ENCODE measurements at regions not wholly inside any gene's neighbourhood (a gene's known extent, or its start where the extent isn't known, plus 50 kb on each side); places are given as distances from the start of the nearest gene placed in this dataset.

GRCh38 chr1:106727171-106727570 lies 329.3 kb upstream of the PRMT6 start:
- Mint-ChIP-seq H3K36me3 (ENCODE audit: low read depth) (no peaks in the 10 kb centered on the region), H3K9me3 (ENCODE audit: insufficient read depth) (no peaks in the 10 kb centered on the region), H3K4me3 (no peak overlapping the region), H3K27me3 (ENCODE audit: low read depth) (no peaks in the 10 kb centered on the region), H3K27ac (no peak overlapping the region), H3K4me1 (ENCODE audit: low read depth) (no peaks in the 10 kb centered on the region)
- DNase-seq (no peak), ATAC-seq (no peak)
- ChIA-PET POLR2A (no interaction called here), CTCF (no interaction called here)

GRCh38 chr1:106746448-106747085 lies 309.9 kb upstream of the PRMT6 start:
- ChIA-PET CTCF (no interaction called here), POLR2A (no interaction called here)
- H3K27me3 Mint-ChIP-seq (ENCODE audit: low read depth), result no peaks in the 10 kb centered on the region
- H3K4me1 Mint-ChIP-seq (ENCODE audit: low read depth), result no peaks in the 10 kb centered on the region
- no peak overlapping the region for H3K4me3 Mint-ChIP-seq
- H3K36me3 Mint-ChIP-seq (ENCODE audit: low read depth), result no peaks in the 10 kb centered on the region
- H3K9me3 Mint-ChIP-seq (ENCODE audit: insufficient read depth), result no peaks in the 10 kb centered on the region
- H3K27ac Mint-ChIP-seq, result no peak overlapping the region
- no peak for ATAC-seq
- no peak for DNase-seq

GRCh38 chr1:106747232-106747631 lies 309.2 kb upstream of the PRMT6 start:
- no peaks in the 10 kb centered on the region for H3K36me3 Mint-ChIP-seq (ENCODE audit: low read depth)
- POLR2A ChIA-PET, result no interaction called here
- DNase-seq (no peak), ATAC-seq (no peak)
- no peak overlapping the region for H3K27ac Mint-ChIP-seq
- H3K27me3 Mint-ChIP-seq (ENCODE audit: low read depth), result no peaks in the 10 kb centered on the region
- CTCF ChIA-PET, result no interaction called here
- H3K4me3 Mint-ChIP-seq, result no peak overlapping the region
- H3K9me3 Mint-ChIP-seq (ENCODE audit: insufficient read depth), result no peaks in the 10 kb centered on the region
- no peaks in the 10 kb centered on the region for H3K4me1 Mint-ChIP-seq (ENCODE audit: low read depth)

GRCh38 chr1:106747791-106748190 lies 308.7 kb upstream of the PRMT6 start:
- DNase-seq (no peak), ATAC-seq (no peak)
- Mint-ChIP-seq H3K4me1 (ENCODE audit: low read depth) (no peaks in the 10 kb centered on the region), H3K27me3 (ENCODE audit: low read depth) (no peaks in the 10 kb centered on the region), H3K36me3 (ENCODE audit: low read depth) (no peaks in the 10 kb centered on the region), H3K27ac (no peak overlapping the region), H3K9me3 (ENCODE audit: insufficient read depth) (no peaks in the 10 kb centered on the region), H3K4me3 (no peak overlapping the region)
- ChIA-PET CTCF (no interaction called here), POLR2A (interaction anchor here (0.6 kb wide), 1 partner anchor 10 kb away, joined by 3 read pairs; no protein-coding TSS in a partner anchor)

- DNase-seq (no peak), ATAC-seq (no peak)
- POLR2A ChIA-PET, result no interaction called here
- H3K36me3 Mint-ChIP-seq (ENCODE audit: low read depth), result no peaks in the 10 kb centered on the region
- H3K27ac Mint-ChIP-seq, result no peak overlapping the region
- no peaks in the 10 kb centered on the region for H3K27me3 Mint-ChIP-seq (ENCODE audit: low read depth)
- no peaks in the 10 kb centered on the region for H3K9me3 Mint-ChIP-seq (ENCODE audit: insufficient read depth)
- CTCF ChIA-PET, result no interaction called here
- H3K4me3 Mint-ChIP-seq, result no peak overlapping the region
- H3K4me1 Mint-ChIP-seq (ENCODE audit: low read depth), result no peaks in the 10 kb centered on the region
Measured at GRCh38 chr1:106748606-106749005, 307.9 kb upstream of the PRMT6 start.

- Mint-ChIP-seq H3K4me3 (no peak overlapping the region), H3K9me3 (ENCODE audit: insufficient read depth) (no peaks in the 10 kb centered on the region), H3K4me1 (ENCODE audit: low read depth) (no peaks in the 10 kb centered on the region), H3K27me3 (ENCODE audit: low read depth) (no peaks in the 10 kb centered on the region), H3K36me3 (ENCODE audit: low read depth) (no peaks in the 10 kb centered on the region), H3K27ac (no peak overlapping the region)
- DNase-seq (no peak), ATAC-seq (no peak)
- ChIA-PET POLR2A (no interaction called here), CTCF (no interaction called here)
Measured at GRCh38 chr1:106749491-106749890, 307.0 kb upstream of the PRMT6 start.

GRCh38 chr1:106749906-106750305 lies 306.6 kb upstream of the PRMT6 start:
- no peak for DNase-seq
- ChIA-PET CTCF (no interaction called here), POLR2A (no interaction called here)
- H3K36me3 Mint-ChIP-seq (ENCODE audit: low read depth), result no peaks in the 10 kb centered on the region
- no peak overlapping the region for H3K27ac Mint-ChIP-seq
- H3K27me3 Mint-ChIP-seq (ENCODE audit: low read depth), result no peaks in the 10 kb centered on the region
- no peaks in the 10 kb centered on the region for H3K4me1 Mint-ChIP-seq (ENCODE audit: low read depth)
- no peak for ATAC-seq
- H3K4me3 Mint-ChIP-seq, result no peak overlapping the region
- no peaks in the 10 kb centered on the region for H3K9me3 Mint-ChIP-seq (ENCODE audit: insufficient read depth)

GRCh38 chr1:106751002-106751401 lies 305.5 kb upstream of the PRMT6 start:
- Mint-ChIP-seq H3K27me3 (ENCODE audit: low read depth) (no peaks in the 10 kb centered on the region), H3K27ac (no peak overlapping the region), H3K4me3 (no peak overlapping the region), H3K36me3 (ENCODE audit: low read depth) (no peaks in the 10 kb centered on the region), H3K4me1 (ENCODE audit: low read depth) (no peaks in the 10 kb centered on the region), H3K9me3 (ENCODE audit: insufficient read depth) (no peaks in the 10 kb centered on the region)
- POLR2A ChIA-PET, result no interaction called here
- no peak for DNase-seq
- ATAC-seq, result no peak
- CTCF ChIA-PET, result no interaction called here

- Mint-ChIP-seq H3K9me3 (ENCODE audit: insufficient read depth) (no peaks in the 10 kb centered on the region), H3K4me1 (ENCODE audit: low read depth) (no peaks in the 10 kb centered on the region), H3K36me3 (ENCODE audit: low read depth) (no peaks in the 10 kb centered on the region), H3K27me3 (ENCODE audit: low read depth) (no peaks in the 10 kb centered on the region), H3K27ac (no peak overlapping the region), H3K4me3 (no peak overlapping the region)
- no peak for DNase-seq
- ChIA-PET CTCF (no interaction called here), POLR2A (no interaction called here)
- no peak for ATAC-seq
Measured at GRCh38 chr1:106753066-106753465, 303.4 kb upstream of the PRMT6 start.

GRCh38 chr1:106754957-106755356 lies 301.5 kb upstream of the PRMT6 start:
- DNase-seq (no peak), ATAC-seq (no peak)

GRCh38 chr1:106755682-106756406 lies 300.6 kb upstream of the PRMT6 start:
- H3K27ac Mint-ChIP-seq, result no peak overlapping the region
- CTCF ChIA-PET, result no interaction called here

More at GRCh38 chr1:106754957-106755356, 301.5 kb upstream of the PRMT6 start:
- no peaks in the 10 kb centered on the region for H3K27me3 Mint-ChIP-seq (ENCODE audit: low read depth)
- no peak overlapping the region for H3K4me3 Mint-ChIP-seq
- H3K9me3 Mint-ChIP-seq (ENCODE audit: insufficient read depth), result no peaks in the 10 kb centered on the region
- ChIA-PET POLR2A (no interaction called here), CTCF (no interaction called here)
- no peak overlapping the region for H3K27ac Mint-ChIP-seq
- no peaks in the 10 kb centered on the region for H3K36me3 Mint-ChIP-seq (ENCODE audit: low read depth)
- H3K4me1 Mint-ChIP-seq (ENCODE audit: low read depth), result no peaks in the 10 kb centered on the region

GRCh38 chr1:106756752-106757151 lies 299.7 kb upstream of the PRMT6 start:
- H3K9me3 Mint-ChIP-seq (ENCODE audit: insufficient read depth), result no peaks in the 10 kb centered on the region
- H3K4me1 Mint-ChIP-seq (ENCODE audit: low read depth), result no peaks in the 10 kb centered on the region
- CTCF ChIA-PET, result no interaction called here

More at GRCh38 chr1:106755682-106756406, 300.6 kb upstream of the PRMT6 start:
- H3K9me3 Mint-ChIP-seq (ENCODE audit: insufficient read depth), result no peaks in the 10 kb centered on the region
- H3K4me1 Mint-ChIP-seq (ENCODE audit: low read depth), result no peaks in the 10 kb centered on the region
- no peak overlapping the region for H3K4me3 Mint-ChIP-seq
- POLR2A ChIA-PET, result no interaction called here
- H3K36me3 Mint-ChIP-seq (ENCODE audit: low read depth), result no peaks in the 10 kb centered on the region
- no peak for DNase-seq
- no peak for ATAC-seq
- no peaks in the 10 kb centered on the region for H3K27me3 Mint-ChIP-seq (ENCODE audit: low read depth)

GRCh38 chr1:106768077-106768476 lies 288.4 kb upstream of the PRMT6 start:
- DNase-seq (no peak), ATAC-seq (no peak)
- H3K4me1 Mint-ChIP-seq (ENCODE audit: low read depth), result no peaks in the 10 kb centered on the region
- ChIA-PET POLR2A (interaction anchor here (0.6 kb wide), 1 partner anchor 530 kb away, joined by 3 read pairs; no protein-coding TSS in a partner anchor), CTCF (no interaction called here)
- H3K9me3 Mint-ChIP-seq (ENCODE audit: insufficient read depth), result peaks cover 3% of the 10 kb centered on the region
- H3K27me3 Mint-ChIP-seq (ENCODE audit: low read depth), result no peaks in the 10 kb centered on the region
- H3K27ac Mint-ChIP-seq, result no peak overlapping the region
- no peak overlapping the region for H3K4me3 Mint-ChIP-seq
- no peaks in the 10 kb centered on the region for H3K36me3 Mint-ChIP-seq (ENCODE audit: low read depth)

More at GRCh38 chr1:106756752-106757151, 299.7 kb upstream of the PRMT6 start:
- Mint-ChIP-seq H3K27ac (no peak overlapping the region), H3K27me3 (ENCODE audit: low read depth) (no peaks in the 10 kb centered on the region), H3K36me3 (ENCODE audit: low read depth) (no peaks in the 10 kb centered on the region), H3K4me3 (no peak overlapping the region)
- no peak for ATAC-seq
- POLR2A ChIA-PET, result no interaction called here
- no peak for DNase-seq

Measured in activated CD8-positive, alpha-beta T cell treated with anti-CD3 and anti-CD28 coated beads, Interleukin-2, amount 10 ng/mL, durations not matched to agents 7 days and 5 days (primary cell).